GM23338 (cell line): ENCODE measurements at regions not wholly inside any gene's neighbourhood (a gene's known extent, or its start where the extent isn't known, plus 50 kb on each side); places are given as distances from the start of the nearest gene placed in this dataset.

Experiments used
- ATAC-seq: fragments of 200-7000 bp; cut with Tn5 transposase; 3 replicates; pipeline ENCODE4 v1.9.1; 2020
- DNase-seq: peaks from one replicate; pipeline ENCODE4 v3.0.0-alpha.2; 2015; ENCODE audit warnings: low spot score
- H2AFZ ChIP-seq: fragments of 200-600 bp; sonication (generic); 2 replicates; pipeline ENCODE4 v1.8.0; 2016; ENCODE audit warnings: antibody characterized with exemption, mild to moderate bottlenecking, moderate library complexity
- H3F3A ChIP-seq: fragments of 200-600 bp; sonication (generic); replicated peaks from 2 replicates; pipeline ENCODE4 v1.8.0; 2017; ENCODE audit warnings: antibody characterized with exemption, mixed run types, low read depth
- H3K27ac ChIP-seq: fragments of 200-600 bp; sonication (generic); 2 replicates; pipeline ENCODE4 v1.6.1; 2016; ENCODE audit warnings: low read depth
- H3K27me3 ChIP-seq: fragments of 200-600 bp; sonication (generic); 2 replicates; pipeline ENCODE4 v1.8.0; 2016; ENCODE audit warnings: mild to moderate bottlenecking, mixed run types, moderate library complexity; ENCODE audit not compliant: insufficient read depth
- H3K36me3 ChIP-seq: fragments of 200-600 bp; sonication (generic); 2 replicates; pipeline ENCODE4 v1.8.0; 2016; ENCODE audit warnings: mild to moderate bottlenecking; ENCODE audit not compliant: insufficient read depth
- H3K4me1 ChIP-seq: fragments of 200-600 bp; sonication (generic); 2 replicates; pipeline ENCODE4 v1.8.0; 2016; ENCODE audit warnings: mild to moderate bottlenecking, moderate library complexity; ENCODE audit not compliant: insufficient read depth
- H3K4me2 ChIP-seq: fragments of 200-600 bp; sonication (generic); 2 replicates; pipeline ENCODE4 v1.7.1; 2017; ENCODE audit warnings: mixed run types
- H3K4me3 ChIP-seq: fragments of 200-600 bp; sonication (generic); 2 replicates; pipeline ENCODE4 v1.6.1; 2016; ENCODE audit warnings: mixed run types
- H3K79me2 ChIP-seq: fragments of 200-600 bp; sonication (generic); replicated peaks from 2 replicates; pipeline ENCODE4 v1.8.0; 2017; ENCODE audit warnings: mild to moderate bottlenecking; ENCODE audit not compliant: insufficient read depth
- H3K9me2 ChIP-seq: fragments of 200-600 bp; sonication (generic); 2 replicates; pipeline ENCODE4 v1.8.0; 2017; ENCODE audit not compliant: insufficient read depth
- H4K20me1 ChIP-seq: fragments of 200-600 bp; sonication (generic); replicated peaks from 2 replicates; pipeline ENCODE4 v1.8.0; 2017; ENCODE audit warnings: mild to moderate bottlenecking; ENCODE audit not compliant: insufficient read depth
- H3K27ac Mint-ChIP-seq: 2 replicates; pipeline ENCODE4 v1.8.0; 2020; ENCODE audit warnings: inconsistent platforms, mild to moderate bottlenecking, moderate library complexity, mixed read lengths
- H3K27me3 Mint-ChIP-seq: 3 replicates; pipeline ENCODE4 v1.8.0; 2022; ENCODE audit warnings: low read depth, mild to moderate bottlenecking, moderate library complexity, mixed read lengths, inconsistent platforms; ENCODE audit not compliant: insufficient read depth, poor library complexity
- H3K36me3 Mint-ChIP-seq: 3 replicates; pipeline ENCODE4 v1.8.0; 2021; ENCODE audit warnings: low read depth, mild to moderate bottlenecking, inconsistent platforms, moderate library complexity, mixed read lengths
- H3K4me1 Mint-ChIP-seq: 3 replicates; pipeline ENCODE4 v1.8.0; 2020; ENCODE audit warnings: mild to moderate bottlenecking, inconsistent platforms, mixed read lengths
- H3K4me3 Mint-ChIP-seq: 3 replicates; pipeline ENCODE4 v1.8.0; 2021; ENCODE audit warnings: moderate library complexity, mild to moderate bottlenecking, inconsistent platforms, mixed read lengths
- H3K9me3 Mint-ChIP-seq: 3 replicates; pipeline ENCODE4 v1.8.0; 2020; ENCODE audit warnings: moderate library complexity, mild to moderate bottlenecking, inconsistent platforms, mixed read lengths
- CREB1 ChIP-seq: fragments of 250-450 bp; sonication (Bioruptor Pico); IDR thresholded peaks from 2 replicates; pipeline ENCODE4 v1.5.0; 2020; ENCODE audit warnings: low read depth, mild to moderate bottlenecking, moderate library complexity
- EZH2 ChIP-seq: fragments of 200-600 bp; sonication (generic); IDR thresholded peaks from one replicate; pipeline ENCODE4 v1.8.0; 2017; ENCODE audit warnings: antibody characterized with exemption, mild to moderate bottlenecking, low read depth; ENCODE audit not compliant: unreplicated experiment
- EZH2phosphoT487 ChIP-seq: fragments of 200-600 bp; sonication (generic); IDR thresholded peaks from one replicate; pipeline ENCODE4 v1.8.1; 2018; ENCODE audit warnings: antibody characterized with exemption; ENCODE audit not compliant: unreplicated experiment
- JUNB ChIP-seq: IDR thresholded peaks from one replicate; pipeline ENCODE4 v1.6.1; 2016; ENCODE audit warnings: antibody characterized with exemption; ENCODE audit not compliant: unreplicated experiment
- NANOG ChIP-seq: IDR thresholded peaks from 2 replicates; pipeline ENCODE4 v1.6.1; 2016; ENCODE audit warnings: antibody characterized with exemption, borderline replicate concordance
- POLR2AphosphoS5 ChIP-seq: IDR thresholded peaks from 2 replicates; pipeline ENCODE4 v1.6.1; 2016; ENCODE audit warnings: antibody characterized with exemption, low read depth
- STAT1 ChIP-seq: IDR thresholded peaks from one replicate; pipeline ENCODE4 v1.6.1; 2016; ENCODE audit warnings: antibody characterized with exemption; ENCODE audit not compliant: unreplicated experiment
- ZNF114 ChIP-seq: fragments of 250-450 bp; sonication (Bioruptor Pico); IDR thresholded peaks from 2 replicates; pipeline ENCODE4 v1.5.0; 2020; ENCODE audit warnings: mild to moderate bottlenecking, moderate library complexity
- ZNF331 ChIP-seq: fragments of 250-450 bp; sonication (Bioruptor Pico); IDR thresholded peaks from 2 replicates; pipeline ENCODE4 v1.5.0; 2020; ENCODE audit warnings: low read depth, mild to moderate bottlenecking, moderate library complexity
- TF ChIP-seq, protein P1 (sequence below), 2 experiments: fragments of 200-600 bp in 1 of 2; sonication (generic) in 1 of 2; conservative IDR thresholded peaks; 2 replicates each; pipeline versions ENCODE4 v1.5.1 to v1.6.1; 2016 to 2017; ENCODE audit warnings: antibody characterized with exemption in 2 of 2, low read depth in 2 of 2, mild to moderate bottlenecking in 2 of 2, moderate library complexity in 1 of 2
- TF ChIP-seq, protein P2 (sequence below): IDR thresholded peaks from one replicate; pipeline ENCODE4 v1.6.1; 2018; ENCODE audit warnings: antibody characterized with exemption; ENCODE audit not compliant: unreplicated experiment
- TF ChIP-seq, protein P3 (sequence below): fragments of 250-450 bp; sonication (Bioruptor Pico); IDR thresholded peaks from 2 replicates; pipeline ENCODE4 v1.5.0; 2020; ENCODE audit warnings: mild to moderate bottlenecking, moderate library complexity
- TF ChIP-seq, protein P4 (sequence below): IDR thresholded peaks from 2 replicates; pipeline ENCODE4 v1.6.1; 2016; ENCODE audit warnings: antibody characterized with exemption

DNA sequence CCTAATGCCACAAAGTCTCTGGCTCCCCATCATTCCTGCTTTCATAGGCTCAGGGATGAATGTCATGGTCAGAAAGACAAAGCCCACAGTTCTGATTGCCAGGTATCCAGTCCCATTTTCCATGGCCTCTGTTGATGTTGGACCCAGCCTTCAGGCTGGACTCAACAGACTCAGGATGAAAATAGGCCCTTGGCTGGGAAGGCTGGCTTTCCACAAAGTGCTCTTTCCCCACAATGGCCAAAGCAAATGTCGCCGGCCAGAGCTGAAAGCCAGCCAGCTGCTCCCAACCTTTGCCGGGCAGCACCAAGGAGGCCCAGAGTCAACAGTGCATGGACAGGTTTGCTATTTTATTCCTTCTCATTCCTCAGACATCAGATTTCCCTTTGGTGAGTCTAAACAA is 430.1 kb upstream of the FGF16 start:
- no peaks in the 10 kb centered on the region for H3K27me3 Mint-ChIP-seq
- H3K4me3 Mint-ChIP-seq = no peak overlapping the region
- H3K4me1 Mint-ChIP-seq = no peaks in the 10 kb centered on the region
- Histone ChIP-seq H3K4me3 (no peak overlapping the region), H3K27ac (no peak overlapping the region), H3K4me1 (peaks cover 6% of the 10 kb centered on the region), H4K20me1 (no peaks in the 10 kb centered on the region), H3F3A (no peaks in the 10 kb centered on the region), H3K27me3 (no peaks in the 10 kb centered on the region), H3K4me2 (no peak overlapping the region), H2AFZ (no peak overlapping the region), H3K36me3 (no peaks in the 10 kb centered on the region), H3K9me2 (no peaks in the 10 kb centered on the region), H3K79me2 (no peaks in the 10 kb centered on the region)
- H3K9me3 Mint-ChIP-seq = no peaks in the 10 kb centered on the region
- DNase-seq (no peak), ATAC-seq (no peak)
- TF ChIP-seq EZH2 (no peak), POLR2AphosphoS5 (no peak), CREB1 (CRISPR knock-in tag) (no peak), JUNB (no peak), ZNF114 (CRISPR knock-in tag) (no peak), STAT1 (no peak), NANOG (no peak), EZH2phosphoT487 (no peak), ZNF331 (CRISPR knock-in tag) (no peak)
- TF ChIP-seq, protein P1, sequence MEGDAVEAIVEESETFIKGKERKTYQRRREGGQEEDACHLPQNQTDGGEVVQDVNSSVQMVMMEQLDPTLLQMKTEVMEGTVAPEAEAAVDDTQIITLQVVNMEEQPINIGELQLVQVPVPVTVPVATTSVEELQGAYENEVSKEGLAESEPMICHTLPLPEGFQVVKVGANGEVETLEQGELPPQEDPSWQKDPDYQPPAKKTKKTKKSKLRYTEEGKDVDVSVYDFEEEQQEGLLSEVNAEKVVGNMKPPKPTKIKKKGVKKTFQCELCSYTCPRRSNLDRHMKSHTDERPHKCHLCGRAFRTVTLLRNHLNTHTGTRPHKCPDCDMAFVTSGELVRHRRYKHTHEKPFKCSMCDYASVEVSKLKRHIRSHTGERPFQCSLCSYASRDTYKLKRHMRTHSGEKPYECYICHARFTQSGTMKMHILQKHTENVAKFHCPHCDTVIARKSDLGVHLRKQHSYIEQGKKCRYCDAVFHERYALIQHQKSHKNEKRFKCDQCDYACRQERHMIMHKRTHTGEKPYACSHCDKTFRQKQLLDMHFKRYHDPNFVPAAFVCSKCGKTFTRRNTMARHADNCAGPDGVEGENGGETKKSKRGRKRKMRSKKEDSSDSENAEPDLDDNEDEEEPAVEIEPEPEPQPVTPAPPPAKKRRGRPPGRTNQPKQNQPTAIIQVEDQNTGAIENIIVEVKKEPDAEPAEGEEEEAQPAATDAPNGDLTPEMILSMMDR (conservative IDR thresholded peaks at IDR 0.05; ENCODE audit: low read depth in 2 of 2) = no peak
- TF ChIP-seq, protein P2, sequence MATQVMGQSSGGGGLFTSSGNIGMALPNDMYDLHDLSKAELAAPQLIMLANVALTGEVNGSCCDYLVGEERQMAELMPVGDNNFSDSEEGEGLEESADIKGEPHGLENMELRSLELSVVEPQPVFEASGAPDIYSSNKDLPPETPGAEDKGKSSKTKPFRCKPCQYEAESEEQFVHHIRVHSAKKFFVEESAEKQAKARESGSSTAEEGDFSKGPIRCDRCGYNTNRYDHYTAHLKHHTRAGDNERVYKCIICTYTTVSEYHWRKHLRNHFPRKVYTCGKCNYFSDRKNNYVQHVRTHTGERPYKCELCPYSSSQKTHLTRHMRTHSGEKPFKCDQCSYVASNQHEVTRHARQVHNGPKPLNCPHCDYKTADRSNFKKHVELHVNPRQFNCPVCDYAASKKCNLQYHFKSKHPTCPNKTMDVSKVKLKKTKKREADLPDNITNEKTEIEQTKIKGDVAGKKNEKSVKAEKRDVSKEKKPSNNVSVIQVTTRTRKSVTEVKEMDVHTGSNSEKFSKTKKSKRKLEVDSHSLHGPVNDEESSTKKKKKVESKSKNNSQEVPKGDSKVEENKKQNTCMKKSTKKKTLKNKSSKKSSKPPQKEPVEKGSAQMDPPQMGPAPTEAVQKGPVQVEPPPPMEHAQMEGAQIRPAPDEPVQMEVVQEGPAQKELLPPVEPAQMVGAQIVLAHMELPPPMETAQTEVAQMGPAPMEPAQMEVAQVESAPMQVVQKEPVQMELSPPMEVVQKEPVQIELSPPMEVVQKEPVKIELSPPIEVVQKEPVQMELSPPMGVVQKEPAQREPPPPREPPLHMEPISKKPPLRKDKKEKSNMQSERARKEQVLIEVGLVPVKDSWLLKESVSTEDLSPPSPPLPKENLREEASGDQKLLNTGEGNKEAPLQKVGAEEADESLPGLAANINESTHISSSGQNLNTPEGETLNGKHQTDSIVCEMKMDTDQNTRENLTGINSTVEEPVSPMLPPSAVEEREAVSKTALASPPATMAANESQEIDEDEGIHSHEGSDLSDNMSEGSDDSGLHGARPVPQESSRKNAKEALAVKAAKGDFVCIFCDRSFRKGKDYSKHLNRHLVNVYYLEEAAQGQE = no peak
- TF ChIP-seq, protein P3, sequence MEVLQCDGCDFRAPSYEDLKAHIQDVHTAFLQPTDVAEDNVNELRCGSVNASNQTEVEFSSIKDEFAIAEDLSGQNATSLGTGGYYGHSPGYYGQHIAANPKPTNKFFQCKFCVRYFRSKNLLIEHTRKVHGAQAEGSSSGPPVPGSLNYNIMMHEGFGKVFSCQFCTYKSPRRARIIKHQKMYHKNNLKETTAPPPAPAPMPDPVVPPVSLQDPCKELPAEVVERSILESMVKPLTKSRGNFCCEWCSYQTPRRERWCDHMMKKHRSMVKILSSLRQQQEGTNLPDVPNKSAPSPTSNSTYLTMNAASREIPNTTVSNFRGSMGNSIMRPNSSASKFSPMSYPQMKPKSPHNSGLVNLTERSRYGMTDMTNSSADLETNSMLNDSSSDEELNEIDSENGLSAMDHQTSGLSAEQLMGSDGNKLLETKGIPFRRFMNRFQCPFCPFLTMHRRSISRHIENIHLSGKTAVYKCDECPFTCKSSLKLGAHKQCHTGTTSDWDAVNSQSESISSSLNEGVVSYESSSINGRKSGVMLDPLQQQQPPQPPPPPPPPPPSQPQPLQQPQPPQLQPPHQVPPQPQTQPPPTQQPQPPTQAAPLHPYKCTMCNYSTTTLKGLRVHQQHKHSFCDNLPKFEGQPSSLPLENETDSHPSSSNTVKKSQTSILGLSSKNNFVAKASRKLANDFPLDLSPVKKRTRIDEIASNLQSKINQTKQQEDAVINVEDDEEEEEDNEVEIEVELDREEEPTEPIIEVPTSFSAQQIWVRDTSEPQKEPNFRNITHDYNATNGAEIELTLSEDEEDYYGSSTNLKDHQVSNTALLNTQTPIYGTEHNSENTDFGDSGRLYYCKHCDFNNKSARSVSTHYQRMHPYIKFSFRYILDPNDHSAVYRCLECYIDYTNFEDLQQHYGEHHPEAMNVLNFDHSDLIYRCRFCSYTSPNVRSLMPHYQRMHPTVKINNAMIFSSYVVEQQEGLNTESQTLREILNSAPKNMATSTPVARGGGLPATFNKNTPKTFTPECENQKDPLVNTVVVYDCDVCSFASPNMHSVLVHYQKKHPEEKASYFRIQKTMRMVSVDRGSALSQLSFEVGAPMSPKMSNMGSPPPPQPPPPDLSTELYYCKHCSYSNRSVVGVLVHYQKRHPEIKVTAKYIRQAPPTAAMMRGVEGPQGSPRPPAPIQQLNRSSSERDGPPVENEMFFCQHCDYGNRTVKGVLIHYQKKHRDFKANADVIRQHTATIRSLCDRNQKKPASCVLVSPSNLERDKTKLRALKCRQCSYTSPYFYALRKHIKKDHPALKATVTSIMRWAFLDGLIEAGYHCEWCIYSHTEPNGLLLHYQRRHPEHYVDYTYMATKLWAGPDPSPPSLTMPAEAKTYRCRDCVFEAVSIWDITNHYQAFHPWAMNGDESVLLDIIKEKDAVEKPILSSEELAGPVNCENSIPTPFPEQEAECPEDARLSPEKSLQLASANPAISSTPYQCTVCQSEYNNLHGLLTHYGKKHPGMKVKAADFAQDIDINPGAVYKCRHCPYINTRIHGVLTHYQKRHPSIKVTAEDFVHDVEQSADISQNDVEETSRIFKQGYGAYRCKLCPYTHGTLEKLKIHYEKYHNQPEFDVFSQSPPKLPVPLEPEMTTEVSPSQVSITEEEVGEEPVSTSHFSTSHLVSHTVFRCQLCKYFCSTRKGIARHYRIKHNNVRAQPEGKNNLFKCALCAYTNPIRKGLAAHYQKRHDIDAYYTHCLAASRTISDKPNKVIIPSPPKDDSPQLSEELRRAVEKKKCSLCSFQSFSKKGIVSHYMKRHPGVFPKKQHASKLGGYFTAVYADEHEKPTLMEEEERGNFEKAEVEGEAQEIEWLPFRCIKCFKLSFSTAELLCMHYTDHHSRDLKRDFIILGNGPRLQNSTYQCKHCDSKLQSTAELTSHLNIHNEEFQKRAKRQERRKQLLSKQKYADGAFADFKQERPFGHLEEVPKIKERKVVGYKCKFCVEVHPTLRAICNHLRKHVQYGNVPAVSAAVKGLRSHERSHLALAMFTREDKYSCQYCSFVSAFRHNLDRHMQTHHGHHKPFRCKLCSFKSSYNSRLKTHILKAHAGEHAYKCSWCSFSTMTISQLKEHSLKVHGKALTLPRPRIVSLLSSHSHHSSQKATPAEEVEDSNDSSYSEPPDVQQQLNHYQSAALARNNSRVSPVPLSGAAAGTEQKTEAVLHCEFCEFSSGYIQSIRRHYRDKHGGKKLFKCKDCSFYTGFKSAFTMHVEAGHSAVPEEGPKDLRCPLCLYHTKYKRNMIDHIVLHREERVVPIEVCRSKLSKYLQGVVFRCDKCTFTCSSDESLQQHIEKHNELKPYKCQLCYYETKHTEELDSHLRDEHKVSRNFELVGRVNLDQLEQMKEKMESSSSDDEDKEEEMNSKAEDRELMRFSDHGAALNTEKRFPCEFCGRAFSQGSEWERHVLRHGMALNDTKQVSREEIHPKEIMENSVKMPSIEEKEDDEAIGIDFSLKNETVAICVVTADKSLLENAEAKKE (CRISPR knock-in tag) = no peak
- TF ChIP-seq, protein P4, sequence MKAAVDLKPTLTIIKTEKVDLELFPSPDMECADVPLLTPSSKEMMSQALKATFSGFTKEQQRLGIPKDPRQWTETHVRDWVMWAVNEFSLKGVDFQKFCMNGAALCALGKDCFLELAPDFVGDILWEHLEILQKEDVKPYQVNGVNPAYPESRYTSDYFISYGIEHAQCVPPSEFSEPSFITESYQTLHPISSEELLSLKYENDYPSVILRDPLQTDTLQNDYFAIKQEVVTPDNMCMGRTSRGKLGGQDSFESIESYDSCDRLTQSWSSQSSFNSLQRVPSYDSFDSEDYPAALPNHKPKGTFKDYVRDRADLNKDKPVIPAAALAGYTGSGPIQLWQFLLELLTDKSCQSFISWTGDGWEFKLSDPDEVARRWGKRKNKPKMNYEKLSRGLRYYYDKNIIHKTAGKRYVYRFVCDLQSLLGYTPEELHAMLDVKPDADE = no peak
- H3K27ac Mint-ChIP-seq = no peak overlapping the region
- H3K36me3 Mint-ChIP-seq = no peaks in the 10 kb centered on the region
